CD1c-positive myeloid dendritic cell (primary cell): ENCODE measurements at regions not wholly inside any gene's neighbourhood (a gene's known extent, or its start where the extent isn't known, plus 50 kb on each side); places are given as distances from the start of the nearest gene placed in this dataset.

Experiments
- DNase-seq: peaks from one replicate; pipeline ENCODE4 v3.0.0-alpha.2; 2016; ENCODE audit errors: extremely low spot score

- DNase-seq, result no peak
Observed at GRCh38 chr17:79503126-79503839, 107.6 kb downstream of the RBFOX3 start.

- no peak for DNase-seq
Observed at GRCh38 chr17:79501910-79502309, 108.9 kb downstream of the RBFOX3 start.

- no peak for DNase-seq
Observed at GRCh38 chr17:79500745-79501618, 109.9 kb downstream of the RBFOX3 start.

- DNase-seq, result no peak
Observed at GRCh38 chr17:79498854-79499253, 112.0 kb downstream of the RBFOX3 start.

- DNase-seq, result no peak
Observed at GRCh38 chr17:79497777-79498348, 113.0 kb downstream of the RBFOX3 start.

GRCh38 chr17:79496422-79497005, 114.3 kb downstream of the RBFOX3 start:
- DNase-seq, result no peak

- DNase-seq, result no peak
Observed at GRCh38 chr17:79495665-79496064, 115.2 kb downstream of the RBFOX3 start.

GRCh38 chr17:79491006-79491405, 119.8 kb downstream of the RBFOX3 start:
- DNase-seq, result no peak

- DNase-seq, result no peak
Observed at GRCh38 chr17:79490530-79490929, 120.3 kb downstream of the RBFOX3 start.

- DNase-seq, result no peak
Observed at GRCh38 chr17:79487149-79487548, 123.7 kb downstream of the RBFOX3 start.

- no peak for DNase-seq
Observed at GRCh38 chr17:79485991-79486390, 124.9 kb downstream of the RBFOX3 start.

- no peak for DNase-seq
Observed at GRCh38 chr17:79485419-79485985, 125.3 kb downstream of the RBFOX3 start.

- no peak for DNase-seq
Observed at GRCh38 chr17:79484600-79485418, 126.0 kb downstream of the RBFOX3 start.

- DNase-seq, result no peak
Observed at GRCh38 chr17:79483842-79484241, 127.0 kb downstream of the RBFOX3 start.

- DNase-seq, result no peak
Observed at GRCh38 chr17:79482727-79483521, 127.9 kb downstream of the RBFOX3 start.

GRCh38 chr17:79479876-79480275, 131.0 kb downstream of the RBFOX3 start:
- DNase-seq, result no peak

GRCh38 chr17:79478841-79479240, 132.0 kb downstream of the RBFOX3 start:
- no peak for DNase-seq

- no peak for DNase-seq
Observed at GRCh38 chr17:79478051-79478461, 132.8 kb downstream of the RBFOX3 start.

- DNase-seq, result no peak
Observed at GRCh38 chr17:79476074-79476652, 134.7 kb downstream of the RBFOX3 start.

- no peak for DNase-seq
Observed at GRCh38 chr17:79473876-79474440, 136.9 kb downstream of the RBFOX3 start.
